DND-41 (cell line): ENCODE measurements at regions not wholly inside any gene's neighbourhood (a gene's known extent, or its start where the extent isn't known, plus 50 kb on each side); places are given as distances from the start of the nearest gene placed in this dataset.

Experiments
- ATAC-seq: fragments of 200-7000 bp; cut with Tn5 transposase; 3 replicates; pipeline ENCODE4 v1.9.1; 2021; ENCODE audit warnings: low read depth; ENCODE audit not compliant: insufficient read depth
- DNase-seq: peaks from one replicate; pipeline ENCODE4 v3.0.0-alpha.2; 2020
- H2AFZ ChIP-seq: 2 replicates; pipeline ENCODE4 v1.6.0; 2012; ENCODE audit warnings: low read depth, low read length
- H3K27ac ChIP-seq: 2 replicates; pipeline ENCODE4 v1.5.1; 2012; ENCODE audit warnings: low read length, inconsistent platforms
- H3K27me3 ChIP-seq: fragments of 200-600 bp; sonication (generic); 2 replicates; pipeline ENCODE4 v1.6.0; 2012; ENCODE audit warnings: low read length, mild to moderate bottlenecking, inconsistent platforms; ENCODE audit not compliant: insufficient read depth, poor library complexity
- H3K36me3 ChIP-seq: 2 replicates; pipeline ENCODE4 v1.5.1; 2012; ENCODE audit warnings: low read length, inconsistent platforms; ENCODE audit not compliant: insufficient read depth
- H3K4me1 ChIP-seq: 2 replicates; pipeline ENCODE4 v1.5.1; 2012; ENCODE audit warnings: mild to moderate bottlenecking, low read length; ENCODE audit not compliant: insufficient read depth
- H3K4me2 ChIP-seq: 2 replicates; pipeline ENCODE4 v1.6.0; 2012; ENCODE audit warnings: mild to moderate bottlenecking, moderate library complexity, low read length, inconsistent platforms; ENCODE audit not compliant: insufficient read depth
- H3K4me3 ChIP-seq, 2 experiments: fragments of 200-600 bp in 1 of 2; shearing (Covaris generic) in 1 of 2; 2 replicates each; pipeline ENCODE4 v1.5.1; 2012 to 2016; ENCODE audit warnings: inconsistent platforms in 2 of 2, low read length in 2 of 2, mild to moderate bottlenecking in 2 of 2, low read depth in 1 of 2, moderate library complexity in 1 of 2
- H3K79me2 ChIP-seq: 2 replicates; pipeline ENCODE4 v1.6.0; 2012; ENCODE audit warnings: low read length, inconsistent platforms; ENCODE audit not compliant: insufficient read depth
- H3K9ac ChIP-seq: 2 replicates; pipeline ENCODE4 v1.6.0; 2012; ENCODE audit warnings: low read depth, mild to moderate bottlenecking, inconsistent platforms, low read length, moderate library complexity
- H3K9me3 ChIP-seq: 2 replicates; pipeline ENCODE4 v1.5.1; 2012; ENCODE audit warnings: low read length, moderate library complexity, mild to moderate bottlenecking, inconsistent platforms; ENCODE audit not compliant: insufficient read depth, severe bottlenecking
- H4K20me1 ChIP-seq: 2 replicates; pipeline ENCODE4 v1.6.0; 2012; ENCODE audit warnings: low read length; ENCODE audit not compliant: insufficient read depth
- EZH2 ChIP-seq: IDR thresholded peaks from 3 replicates; pipeline ENCODE4 v1.6.1; 2012; ENCODE audit warnings: borderline replicate concordance, low read depth, mild to moderate bottlenecking, moderate library complexity, low read length, inconsistent platforms; ENCODE audit not compliant: severe bottlenecking
- TF ChIP-seq, protein P1 (sequence below): IDR thresholded peaks from 2 replicates; pipeline ENCODE4 v1.5.1; 2012; ENCODE audit warnings: borderline replicate concordance, low read length, moderate library complexity, mild to moderate bottlenecking; ENCODE audit not compliant: poor library complexity, severe bottlenecking; ENCODE audit errors: extremely low read depth

DNA sequence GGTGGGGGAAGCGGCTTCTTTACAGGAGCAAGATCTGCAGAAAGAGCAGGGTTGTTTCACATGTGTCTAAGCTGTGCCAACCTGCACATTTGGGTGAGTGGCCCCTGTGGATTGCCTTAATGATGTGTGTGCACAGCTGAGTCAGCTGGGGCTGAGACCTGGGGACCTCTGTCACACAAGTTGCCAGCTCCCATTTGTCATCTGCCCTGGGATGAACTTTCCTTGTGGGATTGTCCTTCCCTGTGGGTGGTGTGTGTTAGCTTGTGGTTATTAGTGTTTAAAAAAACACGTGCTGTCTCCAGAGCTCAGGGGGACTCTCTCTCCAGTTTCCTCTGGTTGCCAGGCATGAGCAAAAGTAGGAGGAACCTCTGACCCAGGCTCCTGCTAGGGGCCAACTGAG is 400.5 kb upstream of the CCL2 start:
- Histone ChIP-seq H3K4me1 (no peaks in the 10 kb centered on the region), H4K20me1 (no peaks in the 10 kb centered on the region), H3K9ac (no peak overlapping the region), H3K27me3 (peaks cover 14% of the 10 kb centered on the region), H3K4me2 (no peak overlapping the region), H3K4me3 (no peak overlapping the region), H3K27ac (no peak overlapping the region), H3K9me3 (no peaks in the 10 kb centered on the region), H3K36me3 (no peaks in the 10 kb centered on the region), H3K79me2 (no peaks in the 10 kb centered on the region), H2AFZ (no peak overlapping the region)
- no peak for ATAC-seq
- TF ChIP-seq, protein P1, sequence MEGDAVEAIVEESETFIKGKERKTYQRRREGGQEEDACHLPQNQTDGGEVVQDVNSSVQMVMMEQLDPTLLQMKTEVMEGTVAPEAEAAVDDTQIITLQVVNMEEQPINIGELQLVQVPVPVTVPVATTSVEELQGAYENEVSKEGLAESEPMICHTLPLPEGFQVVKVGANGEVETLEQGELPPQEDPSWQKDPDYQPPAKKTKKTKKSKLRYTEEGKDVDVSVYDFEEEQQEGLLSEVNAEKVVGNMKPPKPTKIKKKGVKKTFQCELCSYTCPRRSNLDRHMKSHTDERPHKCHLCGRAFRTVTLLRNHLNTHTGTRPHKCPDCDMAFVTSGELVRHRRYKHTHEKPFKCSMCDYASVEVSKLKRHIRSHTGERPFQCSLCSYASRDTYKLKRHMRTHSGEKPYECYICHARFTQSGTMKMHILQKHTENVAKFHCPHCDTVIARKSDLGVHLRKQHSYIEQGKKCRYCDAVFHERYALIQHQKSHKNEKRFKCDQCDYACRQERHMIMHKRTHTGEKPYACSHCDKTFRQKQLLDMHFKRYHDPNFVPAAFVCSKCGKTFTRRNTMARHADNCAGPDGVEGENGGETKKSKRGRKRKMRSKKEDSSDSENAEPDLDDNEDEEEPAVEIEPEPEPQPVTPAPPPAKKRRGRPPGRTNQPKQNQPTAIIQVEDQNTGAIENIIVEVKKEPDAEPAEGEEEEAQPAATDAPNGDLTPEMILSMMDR = no peak
- TF ChIP-seq EZH2 = no peak
- no peak for DNase-seq

DNA sequence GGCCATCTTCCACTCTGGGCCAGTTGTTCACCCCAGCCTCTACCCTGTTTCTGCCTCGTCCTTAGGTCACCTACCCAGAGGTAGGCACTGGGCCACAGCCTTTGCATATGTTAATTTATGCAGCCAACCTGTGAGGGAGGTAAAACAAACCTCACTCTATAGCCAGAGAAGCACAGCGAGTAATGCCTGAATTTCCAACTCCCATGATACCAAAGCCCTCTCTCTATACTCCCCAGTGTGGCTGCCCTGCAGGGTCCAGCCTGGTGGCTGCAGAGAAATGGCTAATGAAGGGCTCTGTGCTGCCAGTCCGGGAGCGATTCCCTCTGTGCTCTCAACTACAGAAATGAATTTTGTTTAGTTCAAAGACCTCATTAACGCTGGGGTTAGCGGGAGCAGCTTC is 397.0 kb upstream of the CCL2 start:
- Histone ChIP-seq H3K27ac (no peak overlapping the region), H3K36me3 (no peaks in the 10 kb centered on the region), H3K4me1 (no peaks in the 10 kb centered on the region), H3K4me2 (no peak overlapping the region), H3K79me2 (no peaks in the 10 kb centered on the region), H3K9ac (no peak overlapping the region), H3K27me3 (peaks cover 12% of the 10 kb centered on the region), H4K20me1 (no peaks in the 10 kb centered on the region), H3K9me3 (no peaks in the 10 kb centered on the region), H2AFZ (no peak overlapping the region), H3K4me3 (no peak overlapping the region)
- ATAC-seq (no peak), DNase-seq (no peak)
- no peak for TF ChIP-seq EZH2
- TF ChIP-seq, protein P1 = no peak

DNA sequence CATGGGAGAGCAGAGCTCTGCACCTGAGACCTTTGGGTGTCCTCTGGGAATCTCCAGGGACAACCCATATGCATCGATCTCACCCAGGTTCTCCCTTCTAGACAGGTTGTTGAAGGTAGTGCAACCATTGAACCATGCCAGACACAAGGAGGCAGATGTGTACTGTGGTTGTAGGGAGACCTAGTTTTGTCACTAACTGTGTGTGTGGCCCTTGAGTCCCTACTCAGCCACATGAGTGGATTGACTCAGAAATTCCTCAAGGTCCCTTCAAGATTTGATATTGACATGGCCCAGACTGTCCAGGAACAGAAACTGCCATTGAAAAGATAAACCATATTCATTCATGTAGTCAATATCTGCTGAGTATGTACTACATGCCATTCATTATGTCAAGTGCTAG is 396.4 kb upstream of the CCL2 start:
- no peaks in the 10 kb centered on the region for H3K9me3 ChIP-seq
- no peak overlapping the region for H2AFZ ChIP-seq
- no peak overlapping the region for H3K4me3 ChIP-seq
- no peak overlapping the region for H3K9ac ChIP-seq
- H3K79me2 ChIP-seq = no peaks in the 10 kb centered on the region
- H3K27me3 ChIP-seq = peaks cover 12% of the 10 kb centered on the region
- H3K4me2 ChIP-seq = no peak overlapping the region
- ATAC-seq (no peak), DNase-seq (no peak)
- H4K20me1 ChIP-seq = no peaks in the 10 kb centered on the region
- no peaks in the 10 kb centered on the region for H3K4me1 ChIP-seq
- TF ChIP-seq, protein P1 = no peak
- no peak for TF ChIP-seq EZH2
- H3K27ac ChIP-seq = no peak overlapping the region
- H3K36me3 ChIP-seq = no peaks in the 10 kb centered on the region
